Left lung (tissue), 4 donors: ENCODE measurements at regions not wholly inside any gene's neighbourhood (a gene's known extent, or its start where the extent isn't known, plus 50 kb on each side); places are given as distances from the start of the nearest gene placed in this dataset.
A peak's percentile ranks its signal among the peaks of the same experiment; 100 is the strongest.

Experiments
- ATAC-seq: fragments of 200-7000 bp; cut with Tn5 transposase; one replicate; pipeline ENCODE4 v1.9.1; 2020; ENCODE audit warnings: moderate library complexity
- DNase-seq, 4 donors: peaks; one replicate each; pipeline ENCODE4 v3.0.0-alpha.2; 2013 to 2020
- H3K27ac ChIP-seq, 2 donors: fragments of 200-600 bp; sonication (generic) in 1 of 2; one replicate each; pipeline versions ENCODE4 v1.5.0 to v1.8.0; 2020 to 2021
- H3K27me3 ChIP-seq, 2 donors: fragments of 200-600 bp; sonication (generic) in 1 of 2; one replicate each; pipeline versions ENCODE4 v1.5.0 to v1.8.0; 2020 to 2021
- H3K36me3 ChIP-seq, 2 donors: fragments of 200-600 bp; sonication (generic) in 1 of 2; one replicate each; pipeline versions ENCODE4 v1.5.0 to v1.8.0; 2020 to 2021
- H3K4me1 ChIP-seq, 2 donors: fragments of 200-600 bp; one replicate each; pipeline ENCODE4 v1.8.0; 2021
- H3K4me3 ChIP-seq, 2 donors: fragments of 200-600 bp; sonication (generic) in 1 of 2; one replicate each; pipeline versions ENCODE4 v1.5.0 to v1.8.0; 2020 to 2021; ENCODE audit warnings: mild to moderate bottlenecking in 1 of 2
- H3K9me3 ChIP-seq, 2 donors: fragments of 200-600 bp; sonication (generic) in 1 of 2; one replicate each; pipeline versions ENCODE4 v1.5.0 to v1.8.0; 2020 to 2021
- CTCF ChIP-seq, 2 donors: fragments of 200-600 bp; sonication (generic) in 1 of 2; IDR thresholded peaks; one replicate each; pipeline versions ENCODE4 v1.5.0 to v1.8.0; 2021; ENCODE audit warnings: antibody characterized with exemption in 2 of 2
- intact Hi-C, 2 donors: fragments of 100-400 bp; cut with DNase I; formaldehyde crosslinking; loops; one replicate each; pipeline versions ENCODE4 v1.11.2 to v1.14.2; 2022
- donor health status: DM: no; HTN: yes; CAD: no.
- donor health status: DM: no; HTN: no; CAD: no.

GRCh38 chr6:22015216-22015615 lies 281.6 kb downstream of the PRL start:
- TF ChIP-seq CTCF (IDR thresholded peaks at IDR 0.05) = no peak
- Histone ChIP-seq H3K9me3 (no peaks in the 10 kb centered on the region), H3K4me3 (no peak overlapping the region), H3K27me3 (no peaks in the 10 kb centered on the region), H3K4me1 (peaks cover 0 to 5% of the 10 kb centered on the region in 2 donors), H3K36me3 (no peaks in the 10 kb centered on the region), H3K27ac (no peak overlapping the region)
- ATAC-seq (no peak), DNase-seq (no peak)
- intact Hi-C loops = no loop called here

- intact Hi-C loops = no loop called here
- DNase-seq (no peak), ATAC-seq (no peak)
- no peaks in the 10 kb centered on the region for H3K27me3 ChIP-seq
- TF ChIP-seq CTCF (IDR thresholded peaks at IDR 0.05) = no peak
- no peaks in the 10 kb centered on the region for H3K9me3 ChIP-seq
- H3K4me1 ChIP-seq = peaks cover 0 to 5% of the 10 kb centered on the region in 2 donors
- H3K36me3 ChIP-seq = no peaks in the 10 kb centered on the region
- no peak overlapping the region for H3K27ac ChIP-seq
- no peak overlapping the region for H3K4me3 ChIP-seq
Measured at GRCh38 chr6:22015944-22016343, 280.9 kb downstream of the PRL start.

- peak in 1 of 4 donors; percentile 82 for DNase-seq
Measured at GRCh38 chr6:22017272-22017671, 279.6 kb downstream of the PRL start.

GRCh38 chr6:22017766-22018165 lies 279.1 kb downstream of the PRL start:
- peaks cover 0 to 5% of the 10 kb centered on the region in 2 donors for H3K4me1 ChIP-seq
- H3K4me3 ChIP-seq = no peak overlapping the region
- peak in 1 of 4 donors; percentile 64 for DNase-seq
- H3K36me3 ChIP-seq = no peaks in the 10 kb centered on the region
- no peaks in the 10 kb centered on the region for H3K27me3 ChIP-seq
- ATAC-seq = no peak
- intact Hi-C loops = no loop called here
- TF ChIP-seq CTCF (IDR thresholded peaks at IDR 0.05) = no peak
- peaks cover 0 to 8% of the 10 kb centered on the region in 2 donors for H3K9me3 ChIP-seq
- no peak overlapping the region for H3K27ac ChIP-seq

More at GRCh38 chr6:22017272-22017671, 279.6 kb downstream of the PRL start:
- no peaks in the 10 kb centered on the region for H3K36me3 ChIP-seq
- peaks cover 0 to 7% of the 10 kb centered on the region in 2 donors for H3K9me3 ChIP-seq
- intact Hi-C loops = no loop called here
- no peak overlapping the region for H3K4me3 ChIP-seq
- H3K27ac ChIP-seq = no peak overlapping the region
- no peaks in the 10 kb centered on the region for H3K27me3 ChIP-seq
- peak; percentile 38 for ATAC-seq
- TF ChIP-seq CTCF (IDR thresholded peaks at IDR 0.05) = no peak
- H3K4me1 ChIP-seq = peaks cover 0 to 5% of the 10 kb centered on the region in 2 donors

- ATAC-seq = no peak
- Histone ChIP-seq H3K4me3 (no peak overlapping the region), H3K36me3 (no peaks in the 10 kb centered on the region), H3K27me3 (no peaks in the 10 kb centered on the region), H3K27ac (no peak overlapping the region), H3K9me3 (peaks cover 0 to 8% of the 10 kb centered on the region in 2 donors), H3K4me1 (peaks cover 2 to 5% of the 10 kb centered on the region in 2 donors)
- no peak for TF ChIP-seq CTCF (IDR thresholded peaks at IDR 0.05)
- intact Hi-C loops = no loop called here
- DNase-seq = no peak
Measured at GRCh38 chr6:22019857-22020256, 277.0 kb downstream of the PRL start.
